ENCODE measurements at regions not wholly inside any gene's neighbourhood (a gene's known extent, or its start where the extent isn't known, plus 50 kb on each side); places are given as distances from the start of the nearest gene placed in this dataset.

GRCh38 chr10:6695519-6695918, 115.4 kb upstream of the PRKCQ start:
- Histone ChIP-seq H3K4me2 (no peak overlapping the region), H3K4me1 (ENCODE audit: low read depth, poor library complexity, severe bottlenecking) (no peaks in the 10 kb centered on the region), H4K20me1 (ENCODE audit: insufficient read depth) (no peaks in the 10 kb centered on the region), H3K36me3 (ENCODE audit: insufficient read depth) (no peaks in the 10 kb centered on the region), H3K27ac (no peak overlapping the region), H3K27me3 (ENCODE audit: insufficient read depth, low read depth) (no peaks in the 10 kb centered on the region), H3K4me3 (IDR thresholded peaks at IDR 0.05; ENCODE audit: insufficient read depth, low read depth, low read length) (no peak overlapping the region), H3K9ac (no peak overlapping the region), H2AFZ (ENCODE audit: low read depth) (no peak overlapping the region), H3K79me2 (ENCODE audit: insufficient read depth, low read depth) (no peaks in the 10 kb centered on the region)
- no peak for TF ChIP-seq CTCF (conservative IDR thresholded peaks at IDR 0.05; ENCODE audit: low read depth, low read length)

GRCh38 chr10:6694447-6695140, 114.5 kb upstream of the PRKCQ start:
- H3K27ac ChIP-seq: no peak overlapping the region
- no peaks in the 10 kb centered on the region for H3K4me1 ChIP-seq (ENCODE audit: low read depth, poor library complexity, severe bottlenecking)
- H2AFZ ChIP-seq (ENCODE audit: low read depth): no peak overlapping the region
- no peak overlapping the region for H3K4me3 ChIP-seq (IDR thresholded peaks at IDR 0.05; ENCODE audit: insufficient read depth, low read depth, low read length)
- no peak overlapping the region for H3K9ac ChIP-seq
- H3K36me3 ChIP-seq (ENCODE audit: insufficient read depth): no peaks in the 10 kb centered on the region
- H3K27me3 ChIP-seq (ENCODE audit: insufficient read depth, low read depth): no peaks in the 10 kb centered on the region
- H3K79me2 ChIP-seq (ENCODE audit: insufficient read depth, low read depth): no peaks in the 10 kb centered on the region
- no peaks in the 10 kb centered on the region for H4K20me1 ChIP-seq (ENCODE audit: insufficient read depth)
- no peak for TF ChIP-seq CTCF (conservative IDR thresholded peaks at IDR 0.05; ENCODE audit: low read depth, low read length)
- H3K4me2 ChIP-seq: no peak overlapping the region

GRCh38 chr10:6692856-6693255, 112.8 kb upstream of the PRKCQ start:
- Histone ChIP-seq H3K27me3 (ENCODE audit: insufficient read depth, low read depth) (no peaks in the 10 kb centered on the region), H3K4me1 (ENCODE audit: low read depth, poor library complexity, severe bottlenecking) (no peaks in the 10 kb centered on the region), H3K4me2 (no peak overlapping the region), H3K79me2 (ENCODE audit: insufficient read depth, low read depth) (no peaks in the 10 kb centered on the region), H3K36me3 (ENCODE audit: insufficient read depth) (no peaks in the 10 kb centered on the region), H4K20me1 (ENCODE audit: insufficient read depth) (no peaks in the 10 kb centered on the region), H3K4me3 (IDR thresholded peaks at IDR 0.05; ENCODE audit: insufficient read depth, low read depth, low read length) (no peak overlapping the region), H3K27ac (no peak overlapping the region), H3K9ac (no peak overlapping the region), H2AFZ (ENCODE audit: low read depth) (no peak overlapping the region)
- TF ChIP-seq CTCF (conservative IDR thresholded peaks at IDR 0.05; ENCODE audit: low read depth, low read length): no peak

GRCh38 chr10:6692103-6692502, 112.0 kb upstream of the PRKCQ start:
- H3K27me3 ChIP-seq (ENCODE audit: insufficient read depth, low read depth): no peaks in the 10 kb centered on the region

More at GRCh38 chr10:6692103-6692502, 112.0 kb upstream of the PRKCQ start:
- Histone ChIP-seq H3K79me2 (ENCODE audit: insufficient read depth, low read depth) (no peaks in the 10 kb centered on the region), H4K20me1 (ENCODE audit: insufficient read depth) (no peaks in the 10 kb centered on the region), H2AFZ (ENCODE audit: low read depth) (no peak overlapping the region), H3K4me3 (IDR thresholded peaks at IDR 0.05; ENCODE audit: insufficient read depth, low read depth, low read length) (no peak overlapping the region), H3K4me1 (ENCODE audit: low read depth, poor library complexity, severe bottlenecking) (no peaks in the 10 kb centered on the region), H3K9ac (no peak overlapping the region), H3K36me3 (ENCODE audit: insufficient read depth) (no peaks in the 10 kb centered on the region), H3K27ac (no peak overlapping the region), H3K4me2 (no peak overlapping the region)
- no peak for TF ChIP-seq CTCF (conservative IDR thresholded peaks at IDR 0.05; ENCODE audit: low read depth, low read length)
